ENCODE measurements at regions not wholly inside any gene's neighbourhood (a gene's known extent, or its start where the extent isn't known, plus 50 kb on each side); places are given as distances from the start of the nearest gene placed in this dataset.

- TF ChIP-seq CTCF (IDR thresholded peaks at IDR 0.05) (no peak), POLR2A (IDR thresholded peaks at IDR 0.05) (no peak)
Observed at GRCh38 chr6:126574301-126574700, 234.4 kb downstream of the CENPW start.
